ENCODE measurements at regions not wholly inside any gene's neighbourhood (a gene's known extent, or its start where the extent isn't known, plus 50 kb on each side); places are given as distances from the start of the nearest gene placed in this dataset.

DNA sequence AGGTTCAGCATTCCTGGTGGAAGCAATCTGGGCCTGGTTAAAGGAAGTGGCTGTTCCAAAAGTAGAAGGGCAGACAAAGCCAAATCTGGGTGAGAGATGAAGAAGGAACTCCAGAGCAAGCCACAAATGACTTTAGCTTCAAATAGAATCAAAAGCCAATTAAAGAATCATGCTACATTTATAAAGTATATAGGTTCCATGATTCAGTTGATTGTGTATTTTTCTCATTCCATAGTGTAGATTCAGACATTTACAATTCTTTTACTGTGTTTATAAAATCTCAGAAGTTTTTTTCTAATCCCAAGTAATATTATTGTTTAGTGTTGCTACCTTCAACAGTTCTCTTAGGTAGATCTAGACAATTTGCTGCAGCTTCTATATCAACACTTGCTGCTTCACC lies 262.0 kb downstream of the PLK2 start:
- DNase-seq = no peak
- Mint-ChIP-seq H3K27me3 (ENCODE audit: insufficient read depth) (no peaks in the 10 kb centered on the region), H3K9me3 (peaks cover 22% of the 10 kb centered on the region), H3K4me3 (no peak overlapping the region), H3K4me1 (no peaks in the 10 kb centered on the region), H3K27ac (no peak overlapping the region), H3K36me3 (ENCODE audit: low read depth) (peaks cover 4% of the 10 kb centered on the region)
- Histone ChIP-seq H3K4me3 (ENCODE audit: low read length) (peak overlapping the region; percentile 50), H3K9me3 (ENCODE audit: control insufficient read depth, low read length) (peaks cover 25% of the 10 kb centered on the region), H3K27ac (ENCODE audit: low read depth, low read length) (no peak overlapping the region), H3K36me3 (ENCODE audit: control insufficient read depth, insufficient read depth, low read length) (no peaks in the 10 kb centered on the region), H3K4me1 (ENCODE audit: control insufficient read depth, insufficient read depth, low read length) (peaks cover 6% of the 10 kb centered on the region), H3K27me3 (ENCODE audit: control insufficient read depth, insufficient read depth, low read length, poor library complexity, severe bottlenecking) (no peaks in the 10 kb centered on the region), H3K9ac (ENCODE audit: extremely low read depth, low read length, poor library complexity, severe bottlenecking) (no peak overlapping the region)
- TF ChIP-seq, protein P1, sequence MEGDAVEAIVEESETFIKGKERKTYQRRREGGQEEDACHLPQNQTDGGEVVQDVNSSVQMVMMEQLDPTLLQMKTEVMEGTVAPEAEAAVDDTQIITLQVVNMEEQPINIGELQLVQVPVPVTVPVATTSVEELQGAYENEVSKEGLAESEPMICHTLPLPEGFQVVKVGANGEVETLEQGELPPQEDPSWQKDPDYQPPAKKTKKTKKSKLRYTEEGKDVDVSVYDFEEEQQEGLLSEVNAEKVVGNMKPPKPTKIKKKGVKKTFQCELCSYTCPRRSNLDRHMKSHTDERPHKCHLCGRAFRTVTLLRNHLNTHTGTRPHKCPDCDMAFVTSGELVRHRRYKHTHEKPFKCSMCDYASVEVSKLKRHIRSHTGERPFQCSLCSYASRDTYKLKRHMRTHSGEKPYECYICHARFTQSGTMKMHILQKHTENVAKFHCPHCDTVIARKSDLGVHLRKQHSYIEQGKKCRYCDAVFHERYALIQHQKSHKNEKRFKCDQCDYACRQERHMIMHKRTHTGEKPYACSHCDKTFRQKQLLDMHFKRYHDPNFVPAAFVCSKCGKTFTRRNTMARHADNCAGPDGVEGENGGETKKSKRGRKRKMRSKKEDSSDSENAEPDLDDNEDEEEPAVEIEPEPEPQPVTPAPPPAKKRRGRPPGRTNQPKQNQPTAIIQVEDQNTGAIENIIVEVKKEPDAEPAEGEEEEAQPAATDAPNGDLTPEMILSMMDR (conservative IDR thresholded peaks at IDR 0.05) = no peak

DNA sequence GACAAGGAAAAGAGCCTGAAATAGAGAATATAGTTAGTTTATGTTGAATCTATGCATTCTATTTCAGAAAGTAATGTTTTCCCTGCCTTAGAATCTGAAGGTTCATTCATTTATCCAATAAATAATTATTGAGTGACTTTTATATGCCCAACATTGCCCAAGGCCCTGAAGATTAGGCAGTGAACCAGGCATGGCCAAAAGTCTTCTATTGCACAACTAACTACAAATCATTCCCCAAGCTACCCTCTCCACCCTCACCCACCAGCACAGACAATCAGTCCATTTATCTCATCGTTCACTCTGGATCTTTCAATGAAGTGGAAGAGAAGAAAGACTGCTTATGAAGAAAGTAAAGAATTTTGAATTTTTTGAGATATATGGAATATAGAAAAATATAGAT lies 268.4 kb downstream of the PLK2 start:
- Histone ChIP-seq H3K9me3 (ENCODE audit: control insufficient read depth, low read length) (peaks cover 4% of the 10 kb centered on the region), H3K27ac (ENCODE audit: low read depth, low read length) (no peak overlapping the region), H3K36me3 (ENCODE audit: control insufficient read depth, insufficient read depth, low read length) (no peaks in the 10 kb centered on the region), H3K9ac (ENCODE audit: extremely low read depth, low read length, poor library complexity, severe bottlenecking) (no peak overlapping the region), H3K27me3 (ENCODE audit: control insufficient read depth, insufficient read depth, low read length, poor library complexity, severe bottlenecking) (no peaks in the 10 kb centered on the region), H3K4me3 (ENCODE audit: low read length) (no peak overlapping the region), H3K4me1 (ENCODE audit: control insufficient read depth, insufficient read depth, low read length) (peaks cover 21% of the 10 kb centered on the region)
- Mint-ChIP-seq H3K27ac (no peak overlapping the region), H3K9me3 (peaks cover 10% of the 10 kb centered on the region), H3K27me3 (ENCODE audit: insufficient read depth) (no peaks in the 10 kb centered on the region), H3K4me1 (peaks cover 8% of the 10 kb centered on the region), H3K36me3 (ENCODE audit: low read depth) (peaks cover under 1% of the 10 kb centered on the region), H3K4me3 (no peak overlapping the region)
- DNase-seq = no peak
- TF ChIP-seq, protein P1 (conservative IDR thresholded peaks at IDR 0.05) = no peak
- 82% methylated on average over 1 of the region's 1 CpG; no CpG with 5 or more reads in 1 of the 2 experiments for WGBS, 2 experiments (ENCODE audit: insufficient coverage in 1 of 2, insufficient read length in 1 of 2)

DNA sequence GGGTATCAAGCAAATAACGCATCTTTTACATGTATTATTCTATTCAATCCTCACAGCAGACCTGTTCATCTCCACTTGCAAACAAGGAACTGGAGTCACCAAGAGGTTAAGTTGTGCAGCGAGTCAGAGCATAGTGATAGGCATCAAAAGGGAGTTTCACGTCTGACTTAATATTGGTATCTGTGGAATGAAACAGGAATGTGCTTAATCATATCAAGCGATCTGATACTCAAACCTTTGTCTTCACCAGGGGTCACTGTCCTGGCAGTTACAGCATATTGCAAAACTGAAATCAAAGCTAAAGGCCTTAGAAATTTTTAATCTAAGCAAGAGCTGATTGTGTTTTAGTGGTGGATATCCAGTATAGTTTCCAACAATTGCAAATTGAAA lies 271.6 kb downstream of the PLK2 start:
- H3K4me3 Mint-ChIP-seq = no peak overlapping the region
- Histone ChIP-seq H3K4me3 (ENCODE audit: low read length) (no peak overlapping the region), H3K4me1 (ENCODE audit: control insufficient read depth, insufficient read depth, low read length) (peaks cover 16% of the 10 kb centered on the region), H3K27ac (ENCODE audit: low read depth, low read length) (no peak overlapping the region), H3K36me3 (ENCODE audit: control insufficient read depth, insufficient read depth, low read length) (no peaks in the 10 kb centered on the region), H3K9me3 (ENCODE audit: control insufficient read depth, low read length) (no peaks in the 10 kb centered on the region), H3K27me3 (ENCODE audit: control insufficient read depth, insufficient read depth, low read length, poor library complexity, severe bottlenecking) (no peaks in the 10 kb centered on the region), H3K9ac (ENCODE audit: extremely low read depth, low read length, poor library complexity, severe bottlenecking) (no peak overlapping the region)
- no peaks in the 10 kb centered on the region for H3K27me3 Mint-ChIP-seq (ENCODE audit: insufficient read depth)
- 48 to 54% methylated on average over 2 to 4 of the region's 4 CpGs for WGBS, 2 experiments (ENCODE audit: insufficient coverage in 1 of 2, insufficient read length in 1 of 2)
- no peak overlapping the region for H3K27ac Mint-ChIP-seq
- H3K4me1 Mint-ChIP-seq = peaks cover 8% of the 10 kb centered on the region
- TF ChIP-seq, protein P1 (conservative IDR thresholded peaks at IDR 0.05) = no peak
- H3K9me3 Mint-ChIP-seq = no peaks in the 10 kb centered on the region
- H3K36me3 Mint-ChIP-seq (ENCODE audit: low read depth) = no peaks in the 10 kb centered on the region
- DNase-seq = no peak

All from endodermal cell (in vitro differentiated cells).